Activated CD4-positive, alpha-beta T cell treated with anti-CD3 and anti-CD28 coated beads for 36 hours (primary cell): ENCODE measurements at regions not wholly inside any gene's neighbourhood (a gene's known extent, or its start where the extent isn't known, plus 50 kb on each side); places are given as distances from the start of the nearest gene placed in this dataset.

ENCODE experiments used
- ATAC-seq: fragments of 200-7000 bp; cut with Tn5 transposase; one replicate; pipeline ENCODE4 v1.10.0; 2021; ENCODE audit warnings: mild to moderate bottlenecking, moderate library complexity
- CTCF ChIA-PET: fragments of 350-600 bp; sonication (Branson Sonifier 250); formaldehyde crosslinking; loops from one replicate; lab custom pipeline; 2021; ENCODE audit warnings: antibody characterized with exemption; lab: Charles Lee
- POLR2A ChIA-PET: fragments of 350-600 bp; sonication (Branson Sonifier 250); formaldehyde crosslinking; loops from one replicate; lab custom pipeline; 2021; ENCODE audit warnings: antibody characterized with exemption, inconsistent platforms; lab: Charles Lee
- DNase-seq: peaks from one replicate; pipeline ENCODE4 v3.0.0-alpha.2; 2020
- H3K27ac Mint-ChIP-seq: one replicate; pipeline ENCODE4 v1.8.0; 2021; ENCODE audit warnings: mixed read lengths
- H3K27me3 Mint-ChIP-seq: one replicate; pipeline ENCODE4 v1.8.0; 2021; ENCODE audit warnings: mixed read lengths
- H3K36me3 Mint-ChIP-seq: one replicate; pipeline ENCODE4 v1.8.0; 2021; ENCODE audit warnings: low read depth, mixed read lengths
- H3K4me1 Mint-ChIP-seq: one replicate; pipeline ENCODE4 v1.8.0; 2021; ENCODE audit warnings: mixed read lengths
- H3K4me3 Mint-ChIP-seq: one replicate; pipeline ENCODE4 v1.8.0; 2021; ENCODE audit warnings: mild to moderate bottlenecking, moderate library complexity, mixed read lengths
- H3K9me3 Mint-ChIP-seq: one replicate; pipeline ENCODE4 v1.8.0; 2021; ENCODE audit warnings: low read depth, mixed read lengths
- intact Hi-C, 2 experiments: fragments of 100-400 bp; cut with DNase I in 1 of 2; cut with micrococcal nuclease in 1 of 2; formaldehyde crosslinking; loops; one replicate each; pipeline versions ENCODE4 v1.14.2 to v1.15.1; 2022 to 2024; cut with DNase I, micrococcal nuclease

DNA sequence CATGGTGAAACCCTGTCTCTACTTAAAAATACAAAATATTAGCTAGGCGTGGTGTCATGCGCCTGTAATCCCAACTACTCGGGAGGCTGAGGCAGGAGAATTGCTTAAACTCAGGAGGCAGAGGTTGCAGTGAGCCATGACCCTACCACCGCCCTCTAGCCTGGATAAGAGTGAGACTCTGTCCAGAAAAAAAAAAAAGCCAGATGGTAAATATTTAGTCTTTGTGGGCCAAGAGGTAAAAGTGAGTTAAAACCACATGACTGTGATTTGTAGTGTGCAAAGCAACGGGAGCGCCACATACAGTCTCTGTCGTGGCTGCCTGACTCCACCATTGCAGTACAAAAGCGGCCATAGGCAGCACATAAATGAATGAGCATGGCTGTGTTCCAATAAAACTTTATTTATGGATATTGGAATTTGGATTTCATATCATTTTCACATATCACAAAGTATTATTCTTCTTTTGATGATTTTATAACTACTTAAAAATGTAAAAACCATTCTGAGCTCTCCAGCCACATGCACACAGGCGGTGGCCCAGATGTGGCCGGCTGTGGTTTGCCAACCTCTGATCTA lies 51.8 kb upstream of the CASZ1 start:
- ATAC-seq (no peak), DNase-seq (no peak)
- ChIA-PET CTCF (no interaction called here), POLR2A (no interaction called here)
- Mint-ChIP-seq H3K27me3 (no peaks in the 10 kb centered on the region), H3K9me3 (peaks cover 5% of the 10 kb centered on the region), H3K27ac (no peak overlapping the region), H3K4me1 (no peaks in the 10 kb centered on the region), H3K36me3 (no peaks in the 10 kb centered on the region), H3K4me3 (no peak overlapping the region)
- intact Hi-C loops = no loop called here

GRCh38 chr1:10850026-10850425 lies 53.6 kb upstream of the CASZ1 start:
- CTCF ChIA-PET = no interaction called here
- POLR2A ChIA-PET = no interaction called here

DNA sequence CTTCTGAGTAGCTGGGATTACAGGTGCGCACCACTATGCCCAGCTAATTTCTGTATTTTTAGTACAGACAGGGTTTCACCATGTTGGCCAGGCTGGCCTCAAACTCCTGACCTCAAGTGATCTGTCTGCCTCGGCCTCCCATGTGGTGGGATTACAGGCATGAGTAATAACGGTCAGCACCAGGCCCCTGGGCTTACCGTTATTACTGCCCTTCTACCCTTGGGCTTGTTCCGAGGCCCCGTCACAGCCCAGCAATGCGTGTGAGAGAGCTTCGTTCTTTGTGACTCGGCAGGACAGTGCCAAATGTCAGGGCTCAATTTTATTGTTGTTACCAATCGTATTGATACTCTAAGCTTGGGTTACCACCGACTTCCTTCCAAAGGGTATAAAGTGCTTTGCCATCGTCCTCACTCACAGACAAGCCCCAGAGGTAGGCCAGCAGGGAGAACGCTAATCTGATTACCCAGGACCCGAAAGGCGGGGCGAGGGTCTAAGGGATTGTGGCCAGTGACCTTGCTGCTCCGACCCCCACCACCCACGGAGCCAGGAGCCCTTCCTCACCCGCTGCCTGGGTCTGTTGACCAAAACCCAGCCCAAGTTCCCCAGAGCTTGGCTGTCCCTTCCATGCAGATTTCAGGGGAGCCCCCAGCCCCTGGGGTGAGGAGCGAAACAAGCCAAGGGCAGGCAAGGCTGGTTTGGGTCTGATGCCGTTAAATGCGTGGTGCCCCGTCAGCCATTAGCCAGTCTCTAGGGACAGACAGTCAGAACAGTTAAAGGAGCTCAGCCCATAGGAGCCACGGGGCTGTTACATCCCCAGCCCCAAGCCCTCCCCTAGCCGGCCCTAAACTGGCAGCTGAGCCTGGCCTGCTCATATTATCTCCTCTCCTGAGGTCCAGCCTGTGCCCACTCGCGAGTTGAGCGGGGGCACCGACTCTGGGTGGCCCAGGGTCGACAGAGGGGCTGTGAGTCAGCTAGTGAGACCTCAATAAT lies 54.9 kb upstream of the CASZ1 start:
- Mint-ChIP-seq H3K36me3 (no peaks in the 10 kb centered on the region), H3K9me3 (no peaks in the 10 kb centered on the region), H3K4me1 (no peaks in the 10 kb centered on the region), H3K27ac (no peak overlapping the region), H3K4me3 (no peak overlapping the region), H3K27me3 (peaks cover 3% of the 10 kb centered on the region)
- intact Hi-C loops = no loop called here
- POLR2A ChIA-PET = no interaction called here
- DNase-seq (no peak), ATAC-seq (no peak)
- CTCF ChIA-PET = interaction anchor here (0.5 kb wide), 1 partner anchor 986 kb away, joined by 3 read pairs; no protein-coding TSS in a partner anchor

More at GRCh38 chr1:10850026-10850425, 53.6 kb upstream of the CASZ1 start:
- intact Hi-C loops = no loop called here
- DNase-seq = no peak
- Mint-ChIP-seq H3K27me3 (peaks cover 1% of the 10 kb centered on the region), H3K9me3 (no peaks in the 10 kb centered on the region), H3K4me3 (no peak overlapping the region), H3K36me3 (no peaks in the 10 kb centered on the region), H3K27ac (no peak overlapping the region), H3K4me1 (no peaks in the 10 kb centered on the region)
- ATAC-seq = no peak

- intact Hi-C loops = no loop called here
- no peak overlapping the region for H3K27ac Mint-ChIP-seq
- no peaks in the 10 kb centered on the region for H3K9me3 Mint-ChIP-seq
- CTCF ChIA-PET = no interaction called here
- POLR2A ChIA-PET = no interaction called here
- no peaks in the 10 kb centered on the region for H3K4me1 Mint-ChIP-seq
- no peak for DNase-seq
- peaks cover 3% of the 10 kb centered on the region for H3K27me3 Mint-ChIP-seq
- H3K4me3 Mint-ChIP-seq = no peak overlapping the region
- ATAC-seq = no peak
- H3K36me3 Mint-ChIP-seq = no peaks in the 10 kb centered on the region
These were observed 55.6 kb upstream of the CASZ1 start for GRCh38 chr1:10852018-10852417.

- H3K4me1 Mint-ChIP-seq = no peaks in the 10 kb centered on the region
- DNase-seq (no peak), ATAC-seq (no peak)
- no peak overlapping the region for H3K27ac Mint-ChIP-seq
- intact Hi-C loops = no loop called here
- H3K9me3 Mint-ChIP-seq = no peaks in the 10 kb centered on the region
- ChIA-PET CTCF (no interaction called here), POLR2A (no interaction called here)
- H3K4me3 Mint-ChIP-seq = no peak overlapping the region
- H3K36me3 Mint-ChIP-seq = no peaks in the 10 kb centered on the region
- H3K27me3 Mint-ChIP-seq = peaks cover 3% of the 10 kb centered on the region
These were observed 56.0 kb upstream of the CASZ1 start for GRCh38 chr1:10852486-10852885.

- no peaks in the 10 kb centered on the region for H3K4me1 Mint-ChIP-seq
- no peak overlapping the region for H3K27ac Mint-ChIP-seq
- CTCF ChIA-PET = no interaction called here
- peaks cover 3% of the 10 kb centered on the region for H3K27me3 Mint-ChIP-seq
- H3K4me3 Mint-ChIP-seq = no peak overlapping the region
- DNase-seq (no peak), ATAC-seq (no peak)
- POLR2A ChIA-PET = no interaction called here
- intact Hi-C loops = no loop called here
- H3K36me3 Mint-ChIP-seq = no peaks in the 10 kb centered on the region
- no peaks in the 10 kb centered on the region for H3K9me3 Mint-ChIP-seq
These were observed 56.6 kb upstream of the CASZ1 start for GRCh38 chr1:10852998-10853520.

GRCh38 chr1:10853701-10854100 lies 57.3 kb upstream of the CASZ1 start:
- intact Hi-C loops = no loop called here
- H3K4me1 Mint-ChIP-seq = no peaks in the 10 kb centered on the region
- H3K27me3 Mint-ChIP-seq = peaks cover 3% of the 10 kb centered on the region
- DNase-seq (no peak), ATAC-seq (no peak)
- POLR2A ChIA-PET = no interaction called here
- no peak overlapping the region for H3K27ac Mint-ChIP-seq
- no peaks in the 10 kb centered on the region for H3K36me3 Mint-ChIP-seq
- CTCF ChIA-PET = no interaction called here
- H3K4me3 Mint-ChIP-seq = no peak overlapping the region
- H3K9me3 Mint-ChIP-seq = no peaks in the 10 kb centered on the region

DNA sequence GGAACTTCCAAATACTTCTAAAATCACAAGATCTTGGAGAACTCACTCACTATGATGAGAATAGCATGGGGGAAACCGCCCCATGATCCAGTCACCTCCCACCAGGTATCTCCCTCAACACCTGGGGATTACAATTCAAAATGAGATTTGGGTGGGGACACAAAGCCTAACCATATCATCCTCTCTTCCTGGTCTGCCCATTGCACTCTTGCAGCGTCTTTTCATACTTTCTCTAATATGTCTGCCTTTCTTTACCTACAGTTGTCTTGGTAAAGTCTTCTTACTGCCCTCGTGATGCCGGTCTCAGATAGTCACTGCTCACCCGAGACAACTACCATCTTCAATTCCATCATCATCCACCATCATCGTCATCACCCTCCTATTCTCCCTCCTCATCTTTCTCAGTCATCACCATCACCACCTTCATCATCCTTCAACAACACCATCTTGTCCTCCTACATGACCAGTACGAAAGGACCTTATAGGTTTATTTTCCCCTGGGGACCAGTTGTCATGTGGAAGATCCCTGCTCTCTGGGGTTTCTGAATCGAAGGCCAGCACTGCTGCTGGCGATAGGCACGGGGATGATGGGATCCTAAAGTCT lies 58.5 kb upstream of the CASZ1 start:
- no peak for ATAC-seq
- no peaks in the 10 kb centered on the region for H3K9me3 Mint-ChIP-seq

DNA sequence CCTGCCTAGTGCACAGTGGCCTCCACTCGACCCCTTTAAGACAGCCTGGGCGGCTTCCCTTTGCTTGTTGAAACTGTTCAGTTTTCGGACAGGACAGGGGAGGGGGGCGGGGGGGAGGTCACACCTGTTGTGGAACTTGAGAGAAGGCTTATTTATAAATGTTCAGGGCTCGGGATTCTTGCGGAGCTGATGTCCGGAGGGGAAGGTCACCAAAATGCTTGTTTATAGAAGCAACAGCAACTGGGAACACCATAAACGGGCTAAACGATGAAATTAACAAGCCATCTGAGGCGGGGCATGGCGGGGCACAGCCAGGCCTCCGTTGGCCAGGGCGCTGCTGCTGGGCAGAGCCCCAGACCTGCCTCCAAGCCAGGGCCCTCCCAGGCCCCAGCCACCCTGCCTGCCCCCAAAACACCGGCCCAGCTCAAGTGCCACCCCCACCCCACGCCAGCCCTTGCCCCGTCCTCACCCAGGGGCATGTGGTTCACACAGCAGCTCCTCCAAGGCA lies 59.8 kb upstream of the CASZ1 start:
- no peak for ATAC-seq
- H3K4me1 Mint-ChIP-seq = no peaks in the 10 kb centered on the region
- H3K27me3 Mint-ChIP-seq = peaks cover 3% of the 10 kb centered on the region
- no peak for DNase-seq
- intact Hi-C loops = no loop called here
- no peaks in the 10 kb centered on the region for H3K36me3 Mint-ChIP-seq
- no peak overlapping the region for H3K4me3 Mint-ChIP-seq
- H3K9me3 Mint-ChIP-seq = no peaks in the 10 kb centered on the region
- no peak overlapping the region for H3K27ac Mint-ChIP-seq
- CTCF ChIA-PET = interaction anchor here (0.6 kb wide), 1 partner anchor 435 kb away, joined by 3 read pairs; no protein-coding TSS in a partner anchor
- POLR2A ChIA-PET = no interaction called here

More for the DNA sequence above, 58.5 kb upstream of the CASZ1 start:
- peaks cover 3% of the 10 kb centered on the region for H3K27me3 Mint-ChIP-seq
- no peak for DNase-seq
- ChIA-PET POLR2A (no interaction called here), CTCF (no interaction called here)
- intact Hi-C loops = no loop called here
- H3K36me3 Mint-ChIP-seq = no peaks in the 10 kb centered on the region
- H3K4me3 Mint-ChIP-seq = no peak overlapping the region
- H3K27ac Mint-ChIP-seq = no peak overlapping the region
- no peaks in the 10 kb centered on the region for H3K4me1 Mint-ChIP-seq

DNA sequence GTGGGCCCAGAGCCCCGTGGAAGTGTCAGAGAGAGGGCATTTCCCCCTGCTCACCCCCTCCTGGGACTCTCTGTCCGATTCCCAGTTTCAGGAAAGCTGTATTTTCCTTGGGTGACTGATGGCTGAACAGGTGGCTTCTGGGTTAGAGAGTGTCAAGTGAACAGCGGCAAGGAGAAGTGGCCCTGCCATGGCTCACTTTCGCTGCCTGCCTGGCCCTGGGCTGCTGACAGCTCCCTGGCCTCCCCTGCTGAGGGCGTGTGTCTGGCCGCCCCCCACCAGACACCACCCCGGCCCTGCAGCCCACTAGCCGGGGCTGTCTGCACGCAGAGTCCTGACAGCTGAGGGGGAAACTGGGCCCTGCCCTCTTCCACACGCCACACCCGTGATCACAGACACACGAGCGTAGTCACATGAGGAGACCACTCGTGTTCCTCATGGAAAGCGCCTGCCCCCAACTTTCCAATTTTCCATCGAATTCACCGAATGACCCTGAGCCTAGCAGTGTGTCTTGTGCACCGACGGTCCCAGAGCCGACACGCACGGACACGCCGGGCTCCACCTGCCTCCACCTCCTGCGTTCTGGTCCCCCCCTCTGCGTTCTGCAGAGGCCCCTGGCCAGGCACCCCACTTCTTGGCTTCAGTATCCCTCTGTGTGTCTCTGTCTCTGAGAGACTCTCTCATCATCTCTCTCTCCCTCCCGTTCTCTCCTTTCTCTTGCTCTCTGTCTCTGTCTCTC lies 60.6 kb upstream of the CASZ1 start:
- ATAC-seq (no peak), DNase-seq (no peak)
- POLR2A ChIA-PET = no interaction called here
- Mint-ChIP-seq H3K9me3 (no peaks in the 10 kb centered on the region), H3K4me1 (no peaks in the 10 kb centered on the region), H3K4me3 (no peak overlapping the region), H3K36me3 (no peaks in the 10 kb centered on the region), H3K27ac (no peak overlapping the region), H3K27me3 (peaks cover 3% of the 10 kb centered on the region)
- intact Hi-C loops = no loop called here
- CTCF ChIA-PET = interaction anchor here (0.6 to 0.7 kb wide), 2 partner anchors 71 to 436 kb away, joined by 3 read pairs; no protein-coding TSS in a partner anchor

DNA sequence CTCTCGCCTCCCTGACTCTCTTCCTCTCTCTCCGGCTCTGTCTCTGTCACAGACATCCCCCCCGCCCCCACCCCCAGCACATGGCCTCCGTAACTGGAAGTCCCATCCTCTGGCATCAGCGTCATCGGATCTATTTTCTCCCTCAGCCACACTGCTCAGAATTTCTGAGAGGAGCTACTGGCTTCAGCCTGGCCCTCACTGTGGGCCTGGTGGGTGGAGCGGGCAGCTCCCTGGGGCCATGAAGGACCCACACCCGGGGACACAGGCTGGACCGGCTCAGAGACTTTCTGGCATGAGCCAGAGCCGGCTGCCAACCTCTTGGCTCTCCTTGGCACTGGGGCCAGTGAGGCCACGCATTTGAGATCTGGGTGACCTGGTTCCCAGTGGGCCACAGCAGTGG lies 61.2 kb upstream of the CASZ1 start:
- no peaks in the 10 kb centered on the region for H3K9me3 Mint-ChIP-seq
- POLR2A ChIA-PET = interaction anchor here (0.5 kb wide), 1 partner anchor 1703 kb away, joined by 16 read pairs; no protein-coding TSS in a partner anchor
- no peaks in the 10 kb centered on the region for H3K36me3 Mint-ChIP-seq
- no peak overlapping the region for H3K27ac Mint-ChIP-seq
- no peaks in the 10 kb centered on the region for H3K4me1 Mint-ChIP-seq
- H3K4me3 Mint-ChIP-seq = no peak overlapping the region
- DNase-seq (no peak), ATAC-seq (no peak)
- intact Hi-C loops = no loop called here
- H3K27me3 Mint-ChIP-seq = peaks cover 4% of the 10 kb centered on the region
- CTCF ChIA-PET = no interaction called here
